CD4-positive, alpha-beta T cell treated with Interleukin-4 for 4 hours (primary cell): ENCODE measurements at regions not wholly inside any gene's neighbourhood (a gene's known extent, or its start where the extent isn't known, plus 50 kb on each side); places are given as distances from the start of the nearest gene placed in this dataset.
"Not testable (repeated sequence)": the region's sequence is repeated elsewhere in the genome, so short reads cannot be mapped to it uniquely, and the experiment has no call there.

Experiments
- DNase-seq: peaks from one replicate; pipeline ENCODE4 v3.0.0-alpha.2; 2020

- DNase-seq: no peak
These were observed 164.6 kb upstream of the CCDC54 start for GRCh38 chr3:107212618-107213017.

GRCh38 chr3:107213044-107213669 is 164.1 kb upstream of the CCDC54 start:
- DNase-seq: no peak

- no peak for DNase-seq
These were observed 161.0 kb upstream of the CCDC54 start for GRCh38 chr3:107216229-107216628.

GRCh38 chr3:107216711-107217110 is 160.5 kb upstream of the CCDC54 start:
- no peak for DNase-seq

GRCh38 chr3:107217172-107217571 is 160.1 kb upstream of the CCDC54 start:
- no peak for DNase-seq

GRCh38 chr3:107218864-107219269 is 158.4 kb upstream of the CCDC54 start:
- DNase-seq: no peak

GRCh38 chr3:107220538-107220937 is 156.7 kb upstream of the CCDC54 start:
- no peak for DNase-seq

- DNase-seq: no peak
These were observed 155.4 kb upstream of the CCDC54 start for GRCh38 chr3:107221856-107222255.

- no peak for DNase-seq
These were observed 154.3 kb upstream of the CCDC54 start for GRCh38 chr3:107222907-107223306.

- DNase-seq: no peak
These were observed 153.1 kb upstream of the CCDC54 start for GRCh38 chr3:107224026-107224596.

- no peak for DNase-seq
These were observed 150.1 kb upstream of the CCDC54 start for GRCh38 chr3:107227091-107227490.

GRCh38 chr3:107233877-107234276 is 143.4 kb upstream of the CCDC54 start:
- DNase-seq: not testable (repeated sequence)

- no peak for DNase-seq
These were observed 141.9 kb upstream of the CCDC54 start for GRCh38 chr3:107235193-107235927.

- peak; percentile 77 for DNase-seq
These were observed 141.3 kb upstream of the CCDC54 start for GRCh38 chr3:107235928-107236315.

GRCh38 chr3:107236655-107237337 is 140.4 kb upstream of the CCDC54 start:
- no peak for DNase-seq

GRCh38 chr3:107238787-107239186 is 138.5 kb upstream of the CCDC54 start:
- DNase-seq: no peak

GRCh38 chr3:107239703-107240102 is 137.5 kb upstream of the CCDC54 start:
- no peak for DNase-seq

GRCh38 chr3:107240183-107241091 is 136.8 kb upstream of the CCDC54 start:
- DNase-seq: peak; percentile 66

- no peak for DNase-seq
These were observed 136.0 kb upstream of the CCDC54 start for GRCh38 chr3:107241217-107241616.

GRCh38 chr3:107242579-107242978 is 134.7 kb upstream of the CCDC54 start:
- DNase-seq: no peak

- no peak for DNase-seq
These were observed 130.1 kb upstream of the CCDC54 start for GRCh38 chr3:107247116-107247515.

- no peak for DNase-seq
These were observed 128.1 kb upstream of the CCDC54 start for GRCh38 chr3:107249132-107249531.

GRCh38 chr3:107250221-107250620 is 127.0 kb upstream of the CCDC54 start:
- DNase-seq: no peak
